ENCODE measurements at regions not wholly inside any gene's neighbourhood (a gene's known extent, or its start where the extent isn't known, plus 50 kb on each side); places are given as distances from the start of the nearest gene placed in this dataset.
"Not testable (repeated sequence)": the region's sequence is repeated elsewhere in the genome, so short reads cannot be mapped to it uniquely, and the experiment has no call there.

DNA sequence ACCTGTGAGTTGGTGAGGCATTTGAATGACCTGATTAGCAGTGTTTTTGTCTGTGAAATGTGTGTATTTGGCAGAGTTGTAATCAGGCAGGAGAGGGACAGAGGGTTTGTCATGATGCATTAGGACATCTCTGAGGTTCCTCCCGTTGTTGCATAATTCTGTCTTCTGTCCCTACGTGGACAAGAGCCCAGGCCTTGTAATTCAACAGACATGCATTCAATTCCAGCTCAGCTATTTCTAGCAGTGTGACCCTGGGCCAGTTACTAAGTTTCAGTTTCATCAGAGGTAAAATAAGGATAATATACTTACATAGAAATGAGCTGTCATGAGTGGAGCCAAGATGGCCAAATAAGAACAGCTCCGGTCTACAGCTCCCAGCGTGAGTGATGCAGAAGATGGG is 208.6 kb downstream of the SLC38A4 start:
- no peak for DNase-seq

DNA sequence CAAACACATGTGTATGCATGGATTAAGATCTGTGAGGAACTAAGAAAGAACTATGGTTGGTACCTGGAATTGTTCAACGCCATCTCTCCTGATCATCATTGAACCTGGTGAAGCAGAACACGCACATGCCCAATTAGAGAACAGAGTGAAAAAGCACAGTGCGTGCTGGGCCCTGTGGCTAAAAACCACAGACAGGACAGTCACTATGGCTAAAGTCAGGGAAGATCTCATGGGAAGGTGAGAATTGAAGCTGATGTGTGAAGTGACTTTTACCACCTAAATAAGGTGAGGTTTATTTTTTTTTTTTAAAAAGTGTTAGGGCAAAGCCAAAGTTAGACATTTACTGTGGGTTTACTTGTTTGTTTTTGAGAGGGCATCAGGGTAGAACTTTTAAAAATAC is 215.0 kb downstream of the SLC38A4 start:
- no peak for DNase-seq

DNA sequence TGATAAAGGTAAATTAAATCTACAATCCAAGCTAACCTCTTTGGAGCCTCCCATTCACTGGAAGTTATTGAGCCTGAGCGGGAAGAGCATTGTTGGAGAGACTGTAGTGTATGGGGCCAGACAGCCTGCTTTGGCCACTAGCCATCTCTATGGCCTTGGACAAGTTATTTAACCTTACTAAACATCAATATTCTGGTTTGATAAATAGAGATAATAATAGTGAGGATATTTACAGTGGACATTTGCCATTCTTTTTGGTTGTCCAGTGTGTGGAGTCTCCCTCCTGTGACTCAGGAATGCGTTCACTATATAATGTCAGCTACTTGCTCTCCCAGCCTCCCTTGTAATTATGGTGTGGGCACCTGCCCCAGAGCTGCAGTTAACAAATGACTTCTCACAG is 216.1 kb downstream of the SLC38A4 start:
- no peak for DNase-seq

DNA sequence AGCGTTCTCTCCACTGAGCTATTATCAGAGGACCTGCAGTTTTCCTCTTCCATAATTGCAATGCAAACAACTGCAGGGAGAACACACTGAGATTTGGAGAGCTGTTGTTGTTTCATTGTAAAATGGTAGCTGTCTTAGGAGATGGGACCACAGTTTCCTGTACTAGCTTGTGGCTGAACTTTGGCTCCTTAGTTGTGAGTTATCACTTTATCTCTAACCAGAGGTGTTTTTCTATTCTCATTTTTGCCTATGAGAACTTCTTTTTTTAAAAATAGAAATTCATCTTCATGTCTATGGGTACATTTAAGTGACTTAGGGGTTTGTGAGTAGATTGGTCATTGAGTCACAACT is 216.5 kb downstream of the SLC38A4 start:
- DNase-seq = no peak

DNA sequence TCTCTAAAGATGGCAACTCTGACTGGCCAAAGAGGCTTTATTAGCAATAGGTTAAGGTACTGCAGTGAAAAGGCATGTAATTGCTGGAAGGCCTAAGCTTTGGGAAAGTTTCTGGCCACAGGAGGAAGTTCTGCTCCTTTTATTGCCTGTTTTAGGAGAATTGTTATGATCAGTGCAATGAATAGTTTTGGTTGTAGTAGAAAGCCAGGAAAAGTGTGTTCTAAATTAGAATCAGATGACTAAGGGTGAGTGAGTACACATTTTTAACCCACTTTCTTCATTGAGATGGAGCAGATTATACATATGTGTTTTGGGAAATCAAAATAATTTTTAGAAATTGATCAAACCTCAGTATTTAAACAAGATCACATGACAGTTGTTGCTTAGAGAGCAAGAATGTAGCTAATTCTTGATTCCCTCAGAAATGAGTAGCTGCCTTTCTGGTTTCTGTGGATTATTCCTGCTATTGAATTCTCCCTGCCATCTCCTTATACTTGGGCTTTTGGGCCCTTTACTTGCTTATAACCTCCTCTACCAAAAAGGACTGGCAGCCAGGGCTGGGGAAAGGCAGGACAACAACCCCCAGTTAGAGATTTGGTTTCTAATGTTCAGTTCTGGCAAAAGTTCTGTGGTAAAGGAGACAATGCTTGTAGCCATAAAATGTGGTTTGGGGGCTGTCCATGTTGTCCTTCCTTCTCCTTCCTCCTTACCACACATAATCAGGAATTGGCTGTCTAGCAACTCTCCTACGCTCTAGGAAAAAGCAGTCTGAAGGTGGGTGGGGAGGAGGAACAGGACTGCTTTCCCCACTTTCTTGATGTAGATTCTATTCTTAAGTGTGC is 217.1 kb downstream of the SLC38A4 start:
- no peak for DNase-seq

DNA sequence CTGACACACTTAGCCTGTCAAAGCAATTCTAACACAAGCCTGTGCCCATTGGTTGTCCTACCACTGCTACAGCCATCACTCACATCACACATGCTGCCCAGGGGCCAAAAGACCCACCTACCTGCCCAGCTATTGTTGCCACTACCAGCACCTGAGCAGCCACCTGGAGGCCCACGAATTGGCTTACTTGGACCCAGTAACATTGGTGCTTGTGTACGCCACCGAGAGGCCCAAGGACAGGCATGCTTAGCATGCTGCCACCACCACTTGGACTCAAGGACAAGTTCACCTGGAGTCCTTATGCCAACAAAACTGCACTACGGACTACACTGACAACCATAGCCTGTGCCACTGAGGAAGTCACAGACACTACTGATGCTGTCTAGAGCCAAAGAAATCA is 221.1 kb downstream of the SLC38A4 start:
- DNase-seq = no peak

DNA sequence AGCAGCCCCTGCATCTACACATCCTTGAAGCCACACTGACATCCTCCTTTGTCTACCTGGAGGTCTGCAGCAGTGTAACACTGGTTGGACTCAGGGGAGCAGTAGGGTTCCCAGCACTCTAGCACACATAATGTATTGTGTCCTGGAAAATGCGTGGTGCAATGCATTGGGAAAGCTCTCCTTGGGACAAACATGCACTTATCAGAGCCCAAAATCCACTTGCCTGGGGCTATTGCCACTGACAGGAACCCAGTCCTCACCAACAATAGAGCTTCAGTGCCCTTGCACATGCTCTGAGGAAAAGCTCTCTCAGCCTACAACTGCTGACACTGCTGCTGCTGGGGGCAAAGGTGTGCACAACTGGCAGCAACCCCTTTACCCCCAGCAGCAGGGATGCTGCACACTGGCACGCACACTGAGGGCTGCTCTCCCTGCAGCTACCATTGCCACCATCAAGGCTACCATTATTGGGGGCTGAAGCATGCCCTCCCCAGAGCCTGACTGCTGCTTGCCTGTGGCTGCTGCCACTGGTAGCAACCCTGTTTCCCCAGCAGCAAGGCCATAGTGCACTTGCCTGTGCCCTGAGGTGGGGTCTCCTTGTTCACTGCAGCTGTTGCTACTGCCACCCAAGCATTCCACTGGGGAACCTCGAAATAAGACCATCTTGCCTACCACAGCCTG is 221.9 kb downstream of the SLC38A4 start:
- DNase-seq = no peak

DNA sequence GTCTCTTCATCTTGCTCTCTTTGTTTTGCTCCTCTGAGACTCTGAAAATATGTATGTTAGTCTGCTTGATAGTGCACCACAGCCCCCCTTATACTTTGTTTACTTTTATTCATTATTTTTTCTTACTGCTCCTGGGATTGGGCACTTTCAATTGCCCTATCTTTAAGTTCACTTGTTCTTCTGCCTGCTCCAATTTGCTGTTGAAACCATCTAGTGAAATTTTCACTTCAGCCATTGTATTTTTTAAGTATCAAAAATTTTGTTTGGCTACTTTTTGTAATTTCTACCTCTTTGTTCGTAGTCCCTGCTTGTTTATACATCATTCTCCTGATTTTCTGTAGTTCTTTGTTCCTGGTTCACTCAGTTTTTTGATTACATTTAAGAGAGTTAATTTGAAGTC is 223.3 kb downstream of the SLC38A4 start:
- no peak for DNase-seq

DNA sequence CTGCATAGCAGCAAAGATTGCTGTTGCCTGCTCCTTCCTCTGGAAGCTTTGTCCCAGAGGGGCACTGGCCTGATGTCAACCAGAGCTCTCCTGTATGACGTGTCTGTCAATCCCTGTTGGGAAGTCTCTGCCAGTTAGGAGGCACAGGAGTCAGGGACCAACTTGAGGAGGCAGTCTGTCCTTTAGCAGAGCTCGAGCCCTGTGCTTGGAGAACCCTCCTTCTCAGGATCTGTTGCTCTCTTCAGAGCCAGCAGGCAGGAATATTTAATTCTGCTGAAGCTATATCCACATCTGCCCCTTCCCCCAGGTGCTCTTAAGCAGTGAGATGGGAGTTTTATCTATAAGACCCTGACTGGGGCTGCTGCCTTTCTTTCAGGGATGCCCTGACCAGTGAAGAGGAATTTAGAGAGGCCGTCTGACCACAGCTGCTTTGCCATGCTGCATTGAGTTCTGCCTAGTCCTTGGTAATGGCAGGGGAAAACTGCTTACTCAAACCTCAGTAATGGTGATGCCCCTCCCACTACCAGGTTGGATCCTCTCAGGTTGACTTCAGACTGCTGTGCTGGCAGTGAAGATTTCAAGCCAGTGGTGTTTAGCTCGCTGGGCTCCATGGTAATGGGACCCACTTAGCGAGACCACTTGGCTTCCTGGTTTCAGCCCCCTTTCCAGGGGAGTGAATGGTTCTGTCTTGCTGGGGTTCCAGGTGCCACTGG is 218.6 kb upstream of the SLC38A2 start:
- no peak for DNase-seq

DNA sequence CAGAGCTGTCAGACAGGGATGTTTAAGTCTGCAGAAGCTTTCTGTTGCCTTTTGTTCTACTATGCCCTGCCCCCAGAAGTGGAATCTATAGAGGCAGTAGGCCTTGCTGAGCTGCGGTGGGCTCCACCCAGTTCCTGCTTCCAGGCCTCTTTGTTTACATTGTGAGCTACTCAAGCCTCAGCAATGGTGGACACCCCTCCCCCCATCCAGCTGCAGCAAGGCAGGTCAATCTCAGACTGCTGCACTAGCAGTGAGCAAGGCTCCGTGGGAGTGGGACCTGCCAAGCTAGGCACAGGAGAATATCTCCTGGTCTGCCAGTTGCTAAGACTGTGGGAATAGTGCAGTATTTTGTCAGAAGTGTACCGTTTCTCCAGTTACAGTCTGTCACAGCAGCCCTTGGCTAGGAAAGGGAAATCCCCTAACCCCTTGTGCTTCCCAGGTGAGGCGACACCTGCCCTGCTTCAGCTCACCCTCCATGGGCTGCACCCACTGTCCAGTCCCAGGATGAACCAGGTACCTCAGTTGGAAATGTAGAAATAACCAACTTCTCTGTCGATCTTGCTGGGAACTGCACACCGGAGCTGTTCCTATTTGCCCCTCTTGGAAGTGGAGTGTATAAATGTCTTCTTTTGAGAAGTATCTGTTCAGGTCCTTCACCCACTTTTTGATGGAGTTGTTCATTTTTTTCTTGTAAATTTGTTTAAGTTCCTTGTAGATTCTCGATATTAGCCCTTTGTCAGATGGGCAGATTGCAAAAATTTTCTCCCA is 213.5 kb upstream of the SLC38A2 start:
- no peak for DNase-seq

DNA sequence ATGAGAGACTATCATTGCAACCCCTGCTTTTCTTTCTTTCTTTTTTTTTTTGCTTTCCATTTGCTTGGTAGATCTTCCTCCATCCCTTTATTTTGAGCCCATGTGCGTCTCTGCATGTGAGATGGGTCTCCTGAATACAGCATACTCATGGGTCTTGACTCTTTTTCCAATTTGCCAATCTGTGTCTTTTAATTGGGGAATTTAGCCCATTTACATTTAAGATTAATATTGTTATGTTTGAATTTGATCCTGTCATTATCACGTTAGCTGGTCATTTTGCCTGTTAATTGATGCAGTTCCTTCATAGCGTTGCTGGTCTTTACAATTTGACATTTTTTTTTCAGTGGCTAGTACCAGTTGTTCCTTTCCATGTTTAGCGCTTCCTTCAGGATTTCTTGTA is 211.5 kb upstream of the SLC38A2 start:
- not testable (repeated sequence) for DNase-seq

DNA sequence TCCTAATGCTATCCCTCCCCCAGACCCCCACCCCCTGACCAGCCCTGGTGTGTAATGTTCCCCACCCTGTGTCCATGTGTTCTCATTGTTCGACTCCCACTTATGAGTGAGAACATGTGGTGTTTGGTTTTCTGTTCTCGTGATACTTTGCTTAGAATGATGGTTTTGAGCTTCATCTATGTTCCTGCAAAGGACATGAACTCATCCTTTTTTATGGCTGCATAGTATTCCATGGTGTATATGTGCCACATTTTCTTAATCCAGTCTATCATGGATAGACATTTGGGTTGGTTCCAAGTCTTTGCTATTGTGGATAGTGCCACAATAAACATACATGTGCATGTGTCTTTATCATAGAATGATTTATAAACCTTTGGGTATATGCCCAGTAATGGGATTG is 209.4 kb upstream of the SLC38A2 start:
- DNase-seq = not testable (repeated sequence)

DNA sequence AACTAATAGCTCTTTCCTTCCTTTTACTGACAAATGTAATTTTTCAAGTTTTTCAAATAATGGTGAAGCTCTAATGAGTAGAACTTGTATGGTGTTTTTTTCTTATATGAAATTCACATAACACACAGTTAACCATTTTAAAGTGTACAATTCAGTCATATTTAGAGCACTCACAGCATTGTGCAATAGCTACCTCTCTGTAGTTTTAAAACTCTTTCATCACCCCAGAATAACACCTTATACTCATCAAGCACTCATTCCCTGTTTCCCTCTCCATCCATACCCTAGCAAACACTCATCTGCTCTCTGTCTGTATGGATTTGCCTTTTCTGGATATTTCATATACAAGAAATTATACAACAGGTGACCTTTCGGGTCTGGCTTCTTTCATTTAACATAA is 207.9 kb upstream of the SLC38A2 start:
- DNase-seq = no peak

DNA sequence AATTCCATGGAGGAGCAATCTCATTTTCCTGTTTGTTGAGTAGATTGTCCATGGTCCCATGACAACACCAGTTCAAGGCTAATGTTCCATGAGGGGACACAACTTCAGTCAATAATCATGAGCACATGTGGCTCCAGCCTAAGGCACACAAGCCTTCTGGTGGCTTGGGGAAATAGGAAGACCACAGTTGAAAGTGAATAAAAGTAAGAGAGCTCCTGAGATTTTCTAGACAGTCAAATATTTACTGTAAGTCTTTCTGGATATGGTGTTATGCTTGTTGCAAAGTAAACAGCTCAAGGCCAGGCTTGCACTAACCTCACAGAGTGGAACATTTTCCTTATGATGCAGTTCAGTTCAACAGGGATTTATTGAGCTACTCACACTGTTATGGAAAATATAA is 206.9 kb upstream of the SLC38A2 start:
- no peak for DNase-seq

DNA sequence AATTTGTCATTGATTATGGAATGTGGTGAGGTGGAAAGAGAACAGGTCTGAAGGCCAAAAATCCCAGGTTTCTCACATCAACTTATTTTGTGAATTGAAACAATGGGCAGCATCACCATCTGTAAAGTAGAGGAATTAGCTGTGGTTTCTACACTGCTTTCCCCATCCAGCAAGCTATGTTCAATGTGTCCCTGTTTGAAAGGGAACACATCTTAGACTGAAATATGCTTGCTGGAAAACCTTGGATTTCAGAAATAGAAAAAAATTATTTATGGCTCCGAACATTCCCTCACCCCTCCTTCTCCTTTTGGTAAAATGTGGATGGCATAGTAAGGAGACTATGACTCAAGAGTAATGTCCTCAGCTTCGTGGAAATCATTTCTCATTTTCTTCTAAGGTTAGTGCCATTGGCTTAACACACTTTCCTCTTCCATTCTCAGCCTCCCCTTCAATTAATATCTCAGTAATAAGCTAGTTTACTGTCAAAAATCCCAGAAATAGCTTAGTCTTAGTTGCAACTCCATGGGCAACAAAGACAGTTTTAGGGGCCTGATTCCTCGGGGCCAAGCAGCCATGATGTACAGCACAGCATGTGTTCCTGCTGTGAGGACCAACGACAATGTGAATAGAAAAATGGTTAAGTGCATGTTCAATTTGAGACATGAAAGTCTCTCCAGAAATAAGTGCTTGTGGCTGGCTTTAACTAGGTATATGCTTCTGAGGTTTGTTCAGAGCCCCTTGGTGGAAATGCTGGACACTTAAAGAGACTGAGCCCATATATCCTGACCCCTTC is 205.8 kb upstream of the SLC38A2 start:
- DNase-seq = no peak

DNA sequence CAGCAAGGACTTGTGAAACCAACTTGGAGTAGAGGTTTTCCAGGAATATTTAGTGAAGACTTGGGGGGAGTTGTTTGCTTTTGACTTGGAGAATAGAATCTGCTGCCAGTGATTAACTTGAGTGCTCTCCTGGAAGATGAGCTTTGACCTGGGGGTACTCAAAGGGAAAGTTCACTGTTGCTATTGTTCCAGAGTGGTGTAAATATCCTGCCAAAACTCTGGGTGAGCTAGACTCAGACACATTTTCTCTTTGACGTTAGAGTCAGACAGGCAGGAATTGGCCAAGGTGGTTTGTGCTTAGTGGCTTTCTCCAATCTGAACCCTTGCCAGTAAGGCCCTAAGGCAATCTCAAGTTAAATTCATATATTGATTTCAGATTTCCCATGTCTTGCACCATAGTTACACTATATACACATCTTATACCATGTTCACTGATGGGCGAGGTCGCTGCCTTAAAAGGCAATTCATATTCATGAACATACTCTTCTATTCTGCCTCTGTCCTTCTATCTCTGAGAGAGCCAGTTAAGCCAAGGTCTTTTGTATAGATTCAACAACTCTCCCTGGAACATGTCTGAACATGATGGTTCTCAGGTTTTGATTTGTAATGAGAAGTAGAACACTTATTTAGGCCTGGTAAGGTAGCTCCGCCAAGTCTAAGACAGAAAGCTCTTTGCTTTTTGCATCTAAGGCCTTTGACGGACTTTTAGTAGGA is 204.6 kb upstream of the SLC38A2 start:
- no peak for DNase-seq

DNA sequence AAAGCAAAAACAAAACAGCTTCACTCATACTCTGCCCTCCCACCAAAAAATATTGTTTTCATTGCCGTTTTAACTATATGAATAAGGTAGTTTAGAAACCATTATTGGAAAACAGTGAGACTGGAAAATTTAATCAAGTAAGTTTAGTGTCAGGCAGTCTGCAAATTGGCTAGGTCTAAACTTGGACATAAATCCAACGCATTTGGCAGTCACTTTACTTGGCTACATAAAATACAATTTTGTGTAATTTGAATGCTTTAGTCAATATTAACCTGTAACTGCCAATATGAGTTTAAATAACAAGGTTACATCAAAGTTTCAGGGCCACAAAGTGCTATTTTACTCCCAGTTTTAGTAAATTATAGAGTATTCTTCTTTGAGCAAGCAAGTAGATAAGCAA is 202.3 kb upstream of the SLC38A2 start:
- no peak for DNase-seq

DNA sequence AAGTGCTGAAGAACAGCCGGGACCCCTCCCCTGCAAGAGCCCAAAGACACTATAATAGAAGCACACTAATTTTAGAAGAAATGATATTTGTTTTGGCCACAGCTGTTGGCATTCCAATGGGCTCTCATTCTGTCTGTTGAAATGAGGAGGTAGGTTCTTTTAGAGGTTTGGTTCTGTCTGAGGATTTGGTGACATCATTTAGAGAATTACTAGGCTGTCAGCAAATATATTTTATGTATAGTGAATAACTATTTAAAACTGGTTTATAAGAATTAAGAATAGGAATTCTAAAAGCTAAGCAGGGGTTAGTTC is 200.7 kb upstream of the SLC38A2 start:
- DNase-seq = no peak

DNA sequence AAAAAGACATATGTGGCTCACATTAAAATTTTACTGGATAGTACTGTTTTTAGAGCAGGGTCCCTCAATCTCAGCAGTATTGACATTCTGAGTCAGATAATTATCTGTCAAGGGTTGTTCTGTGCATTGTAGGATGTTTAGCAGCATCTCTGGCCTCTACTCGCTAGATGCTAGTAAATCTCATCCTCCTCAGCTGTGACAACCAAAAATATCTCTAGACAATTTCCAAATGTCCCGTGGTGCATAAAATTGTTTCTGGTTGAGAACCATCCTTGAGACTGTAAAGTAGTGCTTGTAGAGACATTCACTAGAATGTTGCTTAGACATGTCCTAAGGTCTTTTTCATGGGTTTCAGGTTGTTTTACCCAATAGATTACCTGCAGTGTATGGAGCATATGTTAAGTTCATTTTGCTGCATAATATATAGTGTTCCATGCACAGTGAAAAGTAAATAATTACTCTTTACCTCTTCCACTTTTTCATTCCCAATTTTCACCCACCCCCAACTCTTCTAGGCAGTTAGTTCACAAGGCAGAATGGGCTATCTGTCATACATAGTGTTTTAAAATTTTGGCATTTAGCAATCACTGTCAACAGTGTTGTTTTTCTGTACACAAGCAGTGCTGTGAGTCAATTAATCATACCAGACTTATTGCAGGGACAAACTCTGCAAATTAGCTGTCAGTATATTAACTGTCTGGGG is 200.2 kb upstream of the SLC38A2 start:
- no peak for DNase-seq

DNA sequence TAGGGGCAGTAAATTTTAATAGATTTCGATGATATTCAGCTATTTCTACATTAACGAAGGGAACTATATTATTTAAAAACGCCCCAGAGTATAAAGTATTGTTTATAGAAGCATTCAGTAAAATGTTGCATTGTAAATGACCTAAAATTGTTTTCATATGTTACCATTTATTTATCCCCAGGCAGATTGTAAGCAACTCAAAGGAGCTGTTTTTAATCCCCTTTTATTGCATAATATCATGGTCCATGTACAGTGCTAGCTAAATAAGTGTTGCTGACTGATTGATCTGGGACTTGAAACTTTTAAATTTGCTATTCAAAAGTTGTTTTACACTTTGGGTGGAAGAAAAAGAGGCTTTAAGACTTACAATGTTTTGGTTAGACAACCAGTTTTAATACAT is 199.0 kb upstream of the SLC38A2 start:
- DNase-seq = no peak

DNA sequence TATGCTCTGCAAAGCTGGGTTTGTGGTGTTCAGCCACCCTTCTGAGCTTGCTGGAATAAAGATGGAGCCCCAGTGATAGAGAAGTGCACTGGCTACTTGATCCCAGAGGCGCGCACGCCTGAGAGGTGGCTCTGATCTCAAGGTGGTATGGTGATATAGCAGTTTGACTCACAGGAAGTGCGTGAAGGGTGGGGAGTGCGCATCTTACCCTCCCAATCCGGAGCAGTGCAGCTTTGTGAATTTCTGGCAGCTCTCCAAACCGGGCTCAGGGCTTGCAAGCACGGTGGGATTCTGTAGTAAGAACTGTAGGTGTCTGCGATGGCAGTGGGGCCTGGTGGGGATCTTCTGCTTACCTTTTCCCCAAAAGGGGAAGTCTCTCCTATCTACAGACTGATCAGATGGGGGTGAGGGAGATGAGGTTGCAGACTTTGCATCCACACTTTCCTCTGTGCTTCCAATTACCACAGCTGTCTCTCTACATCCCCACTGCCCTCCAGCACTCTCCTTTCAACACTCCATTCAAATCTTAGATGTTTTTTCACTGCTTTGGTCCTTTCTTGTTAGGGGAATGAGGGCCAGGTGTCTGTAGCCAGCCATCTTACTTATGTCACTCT is 197.4 kb upstream of the SLC38A2 start:
- DNase-seq = no peak

All from NCI-H446 treated with DMSO at 0.1 percent for 48 hours (cell line).